Peyer's patch (tissue), 4 donors: ENCODE measurements at regions not wholly inside any gene's neighbourhood (a gene's known extent, or its start where the extent isn't known, plus 50 kb on each side); places are given as distances from the start of the nearest gene placed in this dataset.
"Not testable (repeated sequence)": the region's sequence is repeated elsewhere in the genome, so short reads cannot be mapped to it uniquely, and the experiment has no call there.

Source experiments
- DNase-seq, 3 donors: peaks; one replicate each; pipeline ENCODE4 v3.0.0-alpha.2; 2017 to 2019
- H3K27ac ChIP-seq, 4 donors: fragments of 200-600 bp; sonication (generic); one replicate each; pipeline ENCODE4 v1.5.1; 2016 to 2019
- H3K27me3 ChIP-seq, 2 donors: fragments of 200-600 bp; sonication (generic); one replicate each; pipeline ENCODE4 v1.5.1; 2019
- H3K36me3 ChIP-seq, 3 donors: fragments of 200-600 bp; sonication (generic); one replicate each; pipeline ENCODE4 v1.5.1; 2016 to 2019
- H3K4me1 ChIP-seq, 4 donors: fragments of 200-600 bp; sonication (generic); one replicate each; pipeline ENCODE4 v1.5.1; 2016 to 2019
- H3K4me3 ChIP-seq, 4 donors: fragments of 200-600 bp; sonication (generic); 1 replicate in 3 of 4; 2 replicates in 1 of 4; pipeline ENCODE4 v1.5.1; 2016 to 2019; ENCODE audit warnings: mild to moderate bottlenecking in 1 of 4
- H3K9me3 ChIP-seq, 4 donors: fragments of 200-600 bp; sonication (generic); one replicate each; pipeline ENCODE4 v1.5.1; 2016 to 2019; ENCODE audit warnings: mild to moderate bottlenecking in 1 of 4
- CTCF ChIP-seq, 6 experiments: fragments of 450-650 bp in 4 of 6; fragments of 200-600 bp in 2 of 6; sonication (generic) in 1 of 6; IDR thresholded peaks; one replicate each; pipeline ENCODE4 v1.5.1; 2017 to 2019; ENCODE audit warnings: antibody characterized with exemption in 6 of 6, mild to moderate bottlenecking in 3 of 6, moderate library complexity in 1 of 6
- POLR2A ChIP-seq, 2 donors: fragments of 450-650 bp; IDR thresholded peaks; one replicate each; pipeline ENCODE4 v1.5.1; 2017; ENCODE audit warnings: antibody characterized with exemption in 2 of 2, mild to moderate bottlenecking in 2 of 2, moderate library complexity in 2 of 2

- no peak overlapping the region for H3K27ac ChIP-seq
- H3K36me3 ChIP-seq, result no peaks in the 10 kb centered on the region
- H3K4me3 ChIP-seq, result no peak overlapping the region
- no peak for TF ChIP-seq CTCF (IDR thresholded peaks at IDR 0.05)
- TF ChIP-seq POLR2A (IDR thresholded peaks at IDR 0.05), result no peak
- H3K27me3 ChIP-seq, result no peaks in the 10 kb centered on the region
- no peaks in the 10 kb centered on the region for H3K9me3 ChIP-seq
- no peak for DNase-seq
- no peaks in the 10 kb centered on the region for H3K4me1 ChIP-seq
Measured at GRCh38 chr12:9405886-9406563, 197.8 kb upstream of the PZP start.

- H3K4me3 ChIP-seq, result no peak overlapping the region
- H3K36me3 ChIP-seq, result no peaks in the 10 kb centered on the region
- no peak overlapping the region for H3K27ac ChIP-seq
- TF ChIP-seq POLR2A (IDR thresholded peaks at IDR 0.05) (no peak), CTCF (IDR thresholded peaks at IDR 0.05) (no peak)
- H3K9me3 ChIP-seq, result no peaks in the 10 kb centered on the region
- no peaks in the 10 kb centered on the region for H3K4me1 ChIP-seq
- H3K27me3 ChIP-seq, result no peaks in the 10 kb centered on the region
- peak in 1 of 3 donors; percentile 41 for DNase-seq
Measured at GRCh38 chr12:9404469-9405260, 196.5 kb upstream of the PZP start.

- no peaks in the 10 kb centered on the region for H3K9me3 ChIP-seq
- H3K4me1 ChIP-seq, result no peaks in the 10 kb centered on the region
- no peaks in the 10 kb centered on the region for H3K36me3 ChIP-seq
- H3K27me3 ChIP-seq, result no peaks in the 10 kb centered on the region
- no peak overlapping the region for H3K4me3 ChIP-seq
- DNase-seq, result no peak
- H3K27ac ChIP-seq, result no peak overlapping the region
- no peak for TF ChIP-seq CTCF (IDR thresholded peaks at IDR 0.05)
- no peak for TF ChIP-seq POLR2A (IDR thresholded peaks at IDR 0.05)
Measured at GRCh38 chr12:9404031-9404430, 195.8 kb upstream of the PZP start.

- not testable (repeated sequence) for H3K27me3 ChIP-seq, H3K4me3 ChIP-seq, H3K27ac ChIP-seq, DNase-seq, H3K36me3 ChIP-seq, H3K4me1 ChIP-seq, H3K9me3 ChIP-seq
Measured at GRCh38 chr12:9402432-9403040, 194.3 kb upstream of the PZP start.

- not testable (repeated sequence) for H3K4me3 ChIP-seq, H3K27me3 ChIP-seq, H3K27ac ChIP-seq, H3K9me3 ChIP-seq, H3K36me3 ChIP-seq, DNase-seq, H3K4me1 ChIP-seq
Measured at GRCh38 chr12:9396367-9396766, 188.2 kb upstream of the PZP start.

- not testable (repeated sequence) for H3K27ac ChIP-seq, H3K4me1 ChIP-seq, DNase-seq, H3K36me3 ChIP-seq, H3K9me3 ChIP-seq, H3K4me3 ChIP-seq, H3K27me3 ChIP-seq
Measured at GRCh38 chr12:9395220-9395619, 187.0 kb upstream of the PZP start.

GRCh38 chr12:9392842-9393241 lies 184.6 kb upstream of the PZP start:
- no peak overlapping the region for H3K4me3 ChIP-seq

More at GRCh38 chr12:9392842-9393241, 184.6 kb upstream of the PZP start:
- TF ChIP-seq POLR2A (IDR thresholded peaks at IDR 0.05), result no peak
- TF ChIP-seq CTCF (IDR thresholded peaks at IDR 0.05), result no peak
- Histone ChIP-seq H3K27ac (no peak overlapping the region), H3K27me3 (no peaks in the 10 kb centered on the region), H3K9me3 (no peaks in the 10 kb centered on the region), H3K4me1 (no peaks in the 10 kb centered on the region), H3K36me3 (no peaks in the 10 kb centered on the region)
- DNase-seq, result no peak
